ENCODE measurements at regions not wholly inside any gene's neighbourhood (a gene's known extent, or its start where the extent isn't known, plus 50 kb on each side); places are given as distances from the start of the nearest gene placed in this dataset.

- no peaks in the 10 kb centered on the region for H3K36me3 Mint-ChIP-seq (ENCODE audit: low read depth, unreplicated experiment)
- TF ChIP-seq CTCF (IDR thresholded peaks at IDR 0.05; ENCODE audit: unreplicated experiment), result no peak
- DNase-seq (ENCODE audit: low spot score), result no peak
- peaks cover 2% of the 10 kb centered on the region for H3K27me3 Mint-ChIP-seq (ENCODE audit: unreplicated experiment)
- no peak overlapping the region for H3K27ac Mint-ChIP-seq (ENCODE audit: unreplicated experiment)
- peaks cover 8% of the 10 kb centered on the region for H3K4me1 Mint-ChIP-seq (ENCODE audit: unreplicated experiment)
- no peaks in the 10 kb centered on the region for H3K9me3 Mint-ChIP-seq (ENCODE audit: unreplicated experiment)
- H3K4me3 Mint-ChIP-seq (ENCODE audit: unreplicated experiment), result no peak overlapping the region
These were observed 571.9 kb downstream of the METTL4 start for GRCh38 chr18:1999387-1999786.

GRCh38 chr18:2002151-2002550 lies 569.2 kb downstream of the METTL4 start:
- H3K4me3 Mint-ChIP-seq (ENCODE audit: unreplicated experiment), result no peak overlapping the region
- H3K27me3 Mint-ChIP-seq (ENCODE audit: unreplicated experiment), result peaks cover 2% of the 10 kb centered on the region
- no peaks in the 10 kb centered on the region for H3K9me3 Mint-ChIP-seq (ENCODE audit: unreplicated experiment)
- peak overlapping the region; percentile 92 for H3K27ac Mint-ChIP-seq (ENCODE audit: unreplicated experiment)
- no peak for TF ChIP-seq CTCF (IDR thresholded peaks at IDR 0.05; ENCODE audit: unreplicated experiment)
- peak; percentile 9 for DNase-seq (ENCODE audit: low spot score)
- H3K4me1 Mint-ChIP-seq (ENCODE audit: unreplicated experiment), result peaks cover 8% of the 10 kb centered on the region
- no peaks in the 10 kb centered on the region for H3K36me3 Mint-ChIP-seq (ENCODE audit: low read depth, unreplicated experiment)

- Mint-ChIP-seq H3K27ac (ENCODE audit: unreplicated experiment) (peak overlapping the region; percentile 92), H3K36me3 (ENCODE audit: low read depth, unreplicated experiment) (no peaks in the 10 kb centered on the region), H3K4me3 (ENCODE audit: unreplicated experiment) (no peak overlapping the region), H3K4me1 (ENCODE audit: unreplicated experiment) (peaks cover 8% of the 10 kb centered on the region), H3K27me3 (ENCODE audit: unreplicated experiment) (peaks cover 2% of the 10 kb centered on the region), H3K9me3 (ENCODE audit: unreplicated experiment) (no peaks in the 10 kb centered on the region)
- no peak for TF ChIP-seq CTCF (IDR thresholded peaks at IDR 0.05; ENCODE audit: unreplicated experiment)
- DNase-seq (ENCODE audit: low spot score), result peak; percentile 21
These were observed 568.7 kb downstream of the METTL4 start for GRCh38 chr18:2002604-2003003.

- no peak for TF ChIP-seq CTCF (IDR thresholded peaks at IDR 0.05; ENCODE audit: unreplicated experiment)
- H3K27me3 Mint-ChIP-seq (ENCODE audit: unreplicated experiment), result peaks cover 3% of the 10 kb centered on the region
- H3K4me3 Mint-ChIP-seq (ENCODE audit: unreplicated experiment), result no peak overlapping the region
- no peaks in the 10 kb centered on the region for H3K4me1 Mint-ChIP-seq (ENCODE audit: unreplicated experiment)
- H3K9me3 Mint-ChIP-seq (ENCODE audit: unreplicated experiment), result no peaks in the 10 kb centered on the region
- no peaks in the 10 kb centered on the region for H3K36me3 Mint-ChIP-seq (ENCODE audit: low read depth, unreplicated experiment)
- DNase-seq (ENCODE audit: low spot score), result no peak
- H3K27ac Mint-ChIP-seq (ENCODE audit: unreplicated experiment), result no peak overlapping the region
These were observed 561.2 kb downstream of the METTL4 start for GRCh38 chr18:2009942-2010697.

GRCh38 chr18:2027016-2027415 lies 544.3 kb downstream of the METTL4 start:
- DNase-seq (ENCODE audit: low spot score), result no peak
- Mint-ChIP-seq H3K9me3 (ENCODE audit: unreplicated experiment) (no peaks in the 10 kb centered on the region), H3K36me3 (ENCODE audit: low read depth, unreplicated experiment) (no peaks in the 10 kb centered on the region), H3K4me1 (ENCODE audit: unreplicated experiment) (no peaks in the 10 kb centered on the region), H3K27me3 (ENCODE audit: unreplicated experiment) (no peaks in the 10 kb centered on the region), H3K27ac (ENCODE audit: unreplicated experiment) (no peak overlapping the region), H3K4me3 (ENCODE audit: unreplicated experiment) (no peak overlapping the region)
- no peak for TF ChIP-seq CTCF (IDR thresholded peaks at IDR 0.05; ENCODE audit: unreplicated experiment)
